ENCODE measurements at regions not wholly inside any gene's neighbourhood (a gene's known extent, or its start where the extent isn't known, plus 50 kb on each side); places are given as distances from the start of the nearest gene placed in this dataset.

- no peak overlapping the region for H3K4me3 ChIP-seq (ENCODE audit: low read depth, low read length)
- TF ChIP-seq CTCF (IDR thresholded peaks at IDR 0.05; ENCODE audit: low read depth, low read length) = no peak
Observed at GRCh38 chr4:79472693-79473438, 64.8 kb upstream of the GK2 start.

- no peak for TF ChIP-seq CTCF (IDR thresholded peaks at IDR 0.05; ENCODE audit: low read depth, low read length)
Observed at GRCh38 chr4:79472036-79472435, 64.0 kb upstream of the GK2 start.

GRCh38 chr4:79471309-79471708 lies 63.3 kb upstream of the GK2 start:
- H3K4me3 ChIP-seq (ENCODE audit: low read depth, low read length) = no peak overlapping the region
- no peak for TF ChIP-seq CTCF (IDR thresholded peaks at IDR 0.05; ENCODE audit: low read depth, low read length)

More at GRCh38 chr4:79472036-79472435, 64.0 kb upstream of the GK2 start:
- no peak overlapping the region for H3K4me3 ChIP-seq (ENCODE audit: low read depth, low read length)

GRCh38 chr4:79467246-79467932 lies 59.4 kb upstream of the GK2 start:
- TF ChIP-seq CTCF (IDR thresholded peaks at IDR 0.05; ENCODE audit: low read depth, low read length) = no peak

GRCh38 chr4:79466621-79467020 lies 58.6 kb upstream of the GK2 start:
- TF ChIP-seq CTCF (IDR thresholded peaks at IDR 0.05; ENCODE audit: low read depth, low read length) = no peak
- no peak overlapping the region for H3K4me3 ChIP-seq (ENCODE audit: low read depth, low read length)

More at GRCh38 chr4:79467246-79467932, 59.4 kb upstream of the GK2 start:
- H3K4me3 ChIP-seq (ENCODE audit: low read depth, low read length) = no peak overlapping the region
